SK-N-SH treated with all-trans-retinoic acid at 6 μM for 48 hours (cell line): ENCODE measurements at regions not wholly inside any gene's neighbourhood (a gene's known extent, or its start where the extent isn't known, plus 50 kb on each side); places are given as distances from the start of the nearest gene placed in this dataset.

ENCODE experiments used
- SNAI2 ChIP-seq: fragments of 250-450 bp; sonication (Bioruptor Pico); IDR thresholded peaks from 2 replicates; pipeline ENCODE4 v1.5.0; 2020; ENCODE audit warnings: mild to moderate bottlenecking, moderate library complexity
- TCF4 ChIP-seq: fragments of 250-450 bp; sonication (Bioruptor Pico); IDR thresholded peaks from 2 replicates; pipeline ENCODE4 v1.8.0; 2021; ENCODE audit warnings: mild to moderate bottlenecking, moderate library complexity, borderline replicate concordance
- ZFP30 ChIP-seq: fragments of 450-650 bp; formaldehyde crosslinking; IDR thresholded peaks from 2 replicates; pipeline ENCODE4 v1.5.0; 2022; ENCODE audit warnings: mild to moderate bottlenecking, moderate library complexity

GRCh38 chr1:234780531-234781162, 170.7 kb upstream of the IRF2BP2 start:
- no peak for TF ChIP-seq ZFP30 (CRISPR knock-in tag)
- TF ChIP-seq SNAI2 (CRISPR knock-in tag) = no peak
- no peak for TF ChIP-seq TCF4 (CRISPR knock-in tag)
